Adrenal gland (tissue), 9 donors: ENCODE measurements at regions not wholly inside any gene's neighbourhood (a gene's known extent, or its start where the extent isn't known, plus 50 kb on each side); places are given as distances from the start of the nearest gene placed in this dataset.

ENCODE experiments used
- DNase-seq, 7 donors: peaks; one replicate each; pipeline ENCODE4 v3.0.0-alpha.2; 2019 to 2020
- H3K27ac ChIP-seq, 5 donors: fragments of 200-600 bp; sonication (generic) in 4 of 5; 1 replicate in 3 of 5; 2 replicates in 2 of 5; pipeline versions ENCODE4 v1.5.1 to v1.8.0; 2016 to 2020; ENCODE audit warnings: mild to moderate bottlenecking in 1 of 5
- H3K27me3 ChIP-seq: fragments of 200-600 bp; 2 replicates; pipeline ENCODE4 v1.8.0; 2021
- H3K36me3 ChIP-seq, 2 donors: fragments of 200-600 bp; replicated peaks in 1 of 2; 1 replicate in 1 of 2; 2 replicates in 1 of 2; pipeline versions ENCODE4 v1.5.1 to v1.8.0; 2018 to 2022
- H3K4me1 ChIP-seq, 2 donors: fragments of 200-600 bp; replicated peaks in 1 of 2; 1 replicate in 1 of 2; 2 replicates in 1 of 2; pipeline versions ENCODE4 v1.5.1 to v1.8.0; 2018 to 2021
- H3K4me3 ChIP-seq, 4 donors: fragments of 200-600 bp; sonication (generic) in 3 of 4; one replicate each; pipeline ENCODE4 v1.5.1; 2016 to 2018
- H3K9me3 ChIP-seq, 3 donors: fragments of 200-600 bp; sonication (generic) in 1 of 3; replicated peaks in 1 of 3; 1 replicate in 2 of 3; 2 replicates in 1 of 3; pipeline versions ENCODE4 v1.5.1 to v1.8.0; 2016 to 2021
- CTCF ChIP-seq, 6 experiments: fragments of 450-650 bp in 4 of 6; fragments of 200-600 bp in 2 of 6; sonication (generic) in 1 of 6; IDR thresholded peaks; 1 replicate in 5 of 6; 2 replicates in 1 of 6; pipeline versions ENCODE4 v1.5.1 to v1.8.0; 2016 to 2021; ENCODE audit warnings: antibody characterized with exemption in 6 of 6, mild to moderate bottlenecking in 2 of 6, moderate library complexity in 1 of 6
- POLR2A ChIP-seq, 2 donors: fragments of 450-650 bp; IDR thresholded peaks; one replicate each; pipeline ENCODE4 v1.6.1; 2017; ENCODE audit warnings: antibody characterized with exemption in 2 of 2, mild to moderate bottlenecking in 2 of 2, moderate library complexity in 1 of 2
- WGBS, 4 donors: extraction: QIAGEN DNeasy Blood & Tissue Kit in 2 of 4; methylation state at CpG; one replicate each; pipeline versions ENCODE4 v1.1.5 to v1.1.7; 2013 to 2017; 5-methylcytosine and 5-hydroxymethylcytosine counted together
- intact Hi-C, 2 donors: fragments of 100-400 bp; cut with DNase I; formaldehyde crosslinking; loops; one replicate each; pipeline versions ENCODE4 v1.14.1 to v1.15.0; 2022 to 2023
- donor health status: healthy with polysubstance abuse.
- donor health status: Bipolar disorder and iron deficiency.
- donor health status: DM: yes; HTN: yes; CAD: no.
- donor health status: DM: no; HTN: no; CAD: no.
- donor health status: DM: no; HTN: no; CAD: no.

- Histone ChIP-seq H3K36me3 (no peaks in the 10 kb centered on the region), H3K27me3 (no peaks in the 10 kb centered on the region), H3K4me3 (no peak overlapping the region), H3K4me1 (no peaks in the 10 kb centered on the region), H3K9me3 (no peaks in the 10 kb centered on the region), H3K27ac (no peak overlapping the region)
- TF ChIP-seq CTCF (IDR thresholded peaks at IDR 0.05) (no peak), POLR2A (IDR thresholded peaks at IDR 0.05) (no peak)
- intact Hi-C loops: no loop called here
- 66 to 76% (median 72%) methylated on average over 3 of the region's 3 CpGs for WGBS, 4 donors
- DNase-seq: no peak
These were observed 1383.0 kb upstream of the C9orf72 start for GRCh38 chr9:28956116-28956880.

DNA sequence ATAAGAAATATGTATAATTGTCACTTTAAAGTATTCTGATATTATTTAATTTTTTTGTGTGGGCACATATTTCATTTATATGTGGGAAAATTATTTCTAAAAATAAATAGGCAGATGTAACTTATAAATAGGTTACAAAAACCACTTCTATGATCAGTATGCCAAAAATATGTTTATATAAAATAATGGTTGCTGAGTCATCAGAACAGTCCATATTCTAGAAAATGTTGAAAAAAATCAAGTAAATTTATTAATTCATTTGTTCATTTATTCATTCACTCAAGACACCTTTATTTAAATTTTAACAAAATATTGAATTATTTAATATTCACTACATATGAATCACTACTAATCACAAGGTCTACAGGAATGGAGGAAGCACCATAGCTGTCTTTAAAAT is 1387.3 kb upstream of the C9orf72 start:
- H3K4me3 ChIP-seq: no peak overlapping the region
- H3K27ac ChIP-seq: no peak overlapping the region
- no peaks in the 10 kb centered on the region for H3K4me1 ChIP-seq
- intact Hi-C loops: no loop called here
- TF ChIP-seq CTCF (IDR thresholded peaks at IDR 0.05) (no peak), POLR2A (IDR thresholded peaks at IDR 0.05) (no peak)
- DNase-seq: no peak
- no peaks in the 10 kb centered on the region for H3K27me3 ChIP-seq
- peaks cover 0 to 4% (median 0%) of the 10 kb centered on the region in 3 donors for H3K9me3 ChIP-seq
- no peaks in the 10 kb centered on the region for H3K36me3 ChIP-seq

GRCh38 chr9:28961623-28962022 is 1388.3 kb upstream of the C9orf72 start:
- no peaks in the 10 kb centered on the region for H3K36me3 ChIP-seq
- H3K27me3 ChIP-seq: no peaks in the 10 kb centered on the region
- TF ChIP-seq CTCF (IDR thresholded peaks at IDR 0.05) (no peak), POLR2A (IDR thresholded peaks at IDR 0.05) (no peak)
- H3K4me3 ChIP-seq: no peak overlapping the region
- no peak overlapping the region for H3K27ac ChIP-seq
- H3K4me1 ChIP-seq: no peaks in the 10 kb centered on the region
- peaks cover 0 to 4% (median 0%) of the 10 kb centered on the region in 3 donors for H3K9me3 ChIP-seq
- intact Hi-C loops: no loop called here
- no peak for DNase-seq
- 58 to 65% (median 58%) methylated on average over 3 of the region's 3 CpGs for WGBS, 4 donors

GRCh38 chr9:28967226-28967625 is 1393.9 kb upstream of the C9orf72 start:
- Histone ChIP-seq H3K27ac (no peak overlapping the region), H3K9me3 (peaks cover 0 to under 1% (median 0%) of the 10 kb centered on the region in 3 donors), H3K27me3 (no peaks in the 10 kb centered on the region), H3K4me3 (no peak overlapping the region), H3K36me3 (no peaks in the 10 kb centered on the region), H3K4me1 (no peaks in the 10 kb centered on the region)
- DNase-seq: no peak
- intact Hi-C loops: no loop called here
- no peak for TF ChIP-seq POLR2A (IDR thresholded peaks at IDR 0.05)
- no peak for TF ChIP-seq CTCF (IDR thresholded peaks at IDR 0.05)
